DMS79 (cell line): ENCODE measurements at regions not wholly inside any gene's neighbourhood (a gene's known extent, or its start where the extent isn't known, plus 50 kb on each side); places are given as distances from the start of the nearest gene placed in this dataset.
A peak's percentile ranks its signal among the peaks of the same experiment; 100 is the strongest.
"Not testable (repeated sequence)": the region's sequence is repeated elsewhere in the genome, so short reads cannot be mapped to it uniquely, and the experiment has no call there.

Experiments
- DNase-seq: peaks from one replicate; lab custom pipeline; 2025; lab: John Stamatoyannopoulos, UW

DNA sequence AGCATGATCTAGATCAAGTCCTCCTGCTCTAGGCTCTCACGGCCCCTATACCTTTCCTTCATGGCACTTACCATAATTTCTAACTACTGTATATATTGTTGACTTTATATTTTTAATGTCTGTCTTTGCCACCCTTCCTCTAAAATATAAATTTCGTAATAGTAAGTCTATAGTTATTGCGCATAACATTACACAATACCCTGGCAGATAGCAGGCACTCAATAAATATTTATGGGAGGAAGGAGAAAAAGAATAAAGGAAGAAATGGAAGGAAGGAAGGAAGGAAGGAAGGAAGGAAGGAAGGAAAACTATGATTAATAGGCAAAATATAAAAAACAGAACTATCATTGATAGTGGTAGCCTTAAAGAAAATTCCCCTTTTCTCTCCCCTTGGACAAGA is 190.3 kb upstream of the LMCD1 start:
- DNase-seq = no peak

DNA sequence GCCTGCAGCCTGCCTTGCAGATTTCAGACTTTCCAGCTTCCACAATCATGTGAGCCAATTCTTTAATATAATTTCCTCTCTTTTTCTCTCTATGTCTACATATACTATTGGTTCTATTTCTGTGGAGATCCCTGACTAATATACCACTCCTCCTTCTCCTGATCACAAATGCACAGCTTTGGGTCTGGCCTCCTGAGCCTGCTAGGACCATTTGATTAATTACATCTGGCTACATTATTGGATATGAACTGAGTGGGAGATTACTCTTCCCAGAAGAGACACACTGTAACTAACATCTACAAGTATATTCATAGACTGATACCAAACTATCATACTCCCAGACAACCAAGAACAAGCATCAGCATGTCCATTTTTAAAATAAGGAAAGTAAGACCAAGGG is 188.9 kb upstream of the LMCD1 start:
- DNase-seq = no peak

DNA sequence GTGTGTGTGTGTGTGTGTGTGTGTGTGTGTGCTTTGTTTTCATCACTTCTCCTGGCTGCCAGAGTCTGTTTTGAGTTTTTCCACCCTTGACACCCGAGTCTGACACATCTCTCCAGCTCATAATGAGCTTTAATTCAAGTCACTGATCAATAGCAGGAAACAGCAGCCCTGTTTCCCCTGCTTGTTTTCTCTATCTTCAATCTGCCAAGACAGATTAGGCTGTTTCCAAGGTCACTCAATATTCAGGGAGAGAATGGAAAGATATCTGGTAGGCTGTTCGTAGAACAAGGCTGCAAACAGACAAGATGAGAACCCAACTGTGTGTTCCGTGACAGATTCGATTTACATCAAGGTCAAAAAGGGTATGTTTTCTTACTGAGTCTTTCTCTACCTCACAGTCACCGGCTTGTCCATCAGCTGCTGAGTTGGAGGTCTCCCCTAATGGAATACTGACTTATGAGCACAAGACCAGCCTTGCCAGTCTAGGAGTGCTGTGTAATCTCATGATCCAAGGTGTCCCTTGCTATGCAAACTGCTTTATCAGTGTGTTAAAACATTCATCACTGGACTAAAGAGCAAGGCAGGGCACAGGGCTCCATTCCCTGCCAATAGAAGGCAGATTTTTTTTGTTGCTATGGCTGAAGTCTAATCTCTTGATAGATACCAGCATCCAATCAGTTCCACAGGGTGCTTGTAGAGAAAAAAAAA is 187.9 kb upstream of the LMCD1 start:
- no peak for DNase-seq

DNA sequence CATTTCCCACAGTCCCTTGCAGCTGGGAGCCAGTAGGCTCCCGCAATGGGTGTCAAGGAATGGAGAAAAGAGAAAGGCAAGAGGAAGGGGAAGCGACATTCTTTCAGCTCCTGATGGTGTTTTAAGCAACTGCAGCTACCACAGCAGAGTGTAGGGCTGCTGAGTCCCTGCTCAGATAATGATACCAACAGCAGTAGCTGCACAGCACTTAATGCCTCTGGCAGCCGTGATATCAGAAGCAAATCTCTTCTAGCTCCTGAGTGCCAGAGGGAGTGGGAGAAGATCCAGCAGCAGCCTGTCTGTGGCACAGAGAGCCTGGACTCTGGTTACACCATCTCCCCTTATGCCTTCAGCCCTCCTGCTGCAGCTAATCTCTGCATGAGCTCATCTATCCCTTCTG is 186.1 kb upstream of the LMCD1 start:
- not testable (repeated sequence) for DNase-seq

DNA sequence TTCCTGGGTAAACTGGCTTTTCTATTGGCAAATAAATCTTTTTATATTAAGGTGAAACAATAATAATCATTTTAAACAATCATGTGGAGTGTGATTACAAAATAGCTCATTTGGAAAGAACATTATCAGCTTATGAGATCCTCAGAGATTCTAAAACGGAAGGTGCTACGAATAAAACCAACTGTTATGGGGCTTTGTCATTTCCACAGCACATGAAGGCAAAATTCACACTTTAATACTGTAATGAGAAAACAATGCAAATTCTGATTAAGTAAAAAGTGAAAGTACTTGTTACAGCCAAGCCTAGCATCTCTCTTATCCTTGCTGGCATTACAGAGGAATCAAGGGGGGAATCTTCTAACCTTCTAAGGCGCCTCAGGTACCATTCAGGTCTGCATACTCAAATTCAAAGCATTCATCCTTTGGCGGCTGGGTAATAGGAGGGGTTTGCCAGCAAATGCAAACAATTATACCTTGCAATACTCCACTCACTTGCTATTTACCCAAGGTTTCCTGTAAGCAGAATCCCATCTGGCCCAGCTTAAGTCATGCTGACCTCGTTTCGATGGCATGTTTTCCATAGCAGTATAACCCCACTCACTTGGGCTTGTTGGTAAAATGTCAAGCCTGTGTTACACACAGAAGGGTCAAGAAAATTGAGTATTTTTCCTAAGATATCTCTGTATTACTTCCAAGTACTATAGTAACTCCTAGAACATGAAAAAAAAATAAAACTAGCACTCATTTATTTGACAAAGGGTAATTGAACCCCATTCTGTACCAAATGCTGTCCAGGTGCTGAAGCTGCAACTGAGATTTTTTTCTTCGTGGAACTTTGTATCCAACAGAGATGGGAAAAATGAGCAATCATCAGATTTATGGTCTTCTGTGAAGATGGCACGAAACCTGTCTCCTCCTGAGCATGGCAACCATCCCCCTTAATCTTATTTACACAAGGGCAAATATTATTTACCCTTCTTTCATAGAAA is 183.7 kb upstream of the LMCD1 start:
- no peak for DNase-seq

DNA sequence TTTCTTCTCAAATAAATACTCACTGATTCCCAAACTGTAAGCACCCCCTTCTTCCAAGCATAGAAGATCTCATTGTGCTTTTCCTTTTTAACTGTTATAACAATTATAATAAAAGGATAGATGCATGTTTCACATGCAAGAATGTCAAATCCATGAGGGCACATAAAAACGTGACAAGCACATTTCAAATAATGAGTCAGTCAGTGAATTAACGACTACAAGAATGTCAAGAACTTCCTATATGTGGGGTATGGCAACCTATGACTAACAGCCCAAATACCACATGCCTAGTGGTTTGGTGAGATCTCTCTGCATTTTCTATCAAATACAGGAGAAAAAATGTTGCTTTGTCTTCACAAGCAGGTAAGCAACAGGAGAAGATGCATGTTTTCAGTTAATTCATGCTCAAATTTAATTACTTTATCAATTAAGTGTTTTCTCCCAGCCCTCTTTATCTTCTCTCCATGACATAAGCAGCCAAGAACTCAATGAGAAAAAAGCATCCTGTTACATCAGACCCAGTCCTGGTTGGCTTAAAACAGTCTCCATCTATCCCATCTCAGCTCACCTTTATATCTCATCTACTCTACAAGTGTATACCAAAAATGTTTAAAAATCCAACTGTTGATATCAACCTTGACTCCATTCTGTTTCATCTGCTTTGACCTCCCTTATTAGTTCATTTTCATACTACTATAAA is 181.5 kb upstream of the LMCD1 start:
- DNase-seq = no peak

DNA sequence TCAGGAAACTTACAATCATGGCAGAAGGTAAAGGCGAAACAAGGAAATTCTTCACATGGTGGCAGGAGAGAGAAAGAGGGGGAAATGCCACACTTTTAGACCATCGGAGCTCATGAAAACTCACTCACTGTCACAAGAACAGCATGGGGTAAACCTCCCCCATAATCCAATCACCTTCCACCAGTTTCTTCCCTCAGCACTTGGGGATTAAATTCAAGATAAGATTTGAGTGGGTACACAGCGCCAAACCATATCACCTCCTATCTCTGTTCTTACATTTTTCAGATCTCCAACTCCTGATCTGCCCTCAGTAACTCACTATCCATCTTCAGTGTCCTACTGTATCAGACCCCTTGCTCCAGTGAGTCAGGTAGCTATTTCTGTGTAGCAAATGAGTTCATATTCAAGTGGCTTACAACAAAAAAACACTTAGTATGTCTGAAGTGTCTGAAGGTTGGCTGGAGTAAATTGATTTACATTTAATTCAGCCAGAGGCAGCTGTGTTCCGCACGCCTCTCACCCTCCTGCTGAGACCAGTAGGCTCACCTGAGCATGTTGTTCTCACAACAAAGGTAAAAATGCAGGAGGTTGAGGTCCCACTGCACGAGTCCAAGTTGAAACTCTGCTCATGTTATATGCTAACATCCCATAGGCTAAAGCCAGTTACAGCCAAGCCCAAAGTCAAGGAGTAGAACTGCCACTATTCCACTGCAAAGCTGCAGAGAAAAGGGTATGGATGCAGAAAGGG is 180.7 kb upstream of the LMCD1 start:
- peak; percentile 55 for DNase-seq

DNA sequence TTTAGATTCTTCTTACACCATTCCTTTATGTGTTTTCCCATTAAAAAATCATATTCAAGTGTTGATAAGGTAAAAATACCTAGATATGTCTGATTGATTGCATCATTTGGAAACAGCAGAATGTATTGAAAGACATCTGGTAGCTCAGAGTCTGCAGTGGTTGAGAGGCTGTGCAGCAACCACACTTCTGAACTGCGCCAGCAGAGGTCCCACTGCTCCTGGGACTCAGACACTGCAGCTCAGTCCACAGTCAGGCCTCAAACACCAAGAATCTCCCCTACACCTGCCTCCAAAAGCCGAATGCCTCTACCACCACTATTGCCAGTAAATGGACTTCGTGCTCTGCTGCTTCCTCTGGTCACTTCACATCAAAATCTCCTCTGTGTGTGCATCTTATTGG is 176.9 kb upstream of the LMCD1 start:
- DNase-seq = no peak

DNA sequence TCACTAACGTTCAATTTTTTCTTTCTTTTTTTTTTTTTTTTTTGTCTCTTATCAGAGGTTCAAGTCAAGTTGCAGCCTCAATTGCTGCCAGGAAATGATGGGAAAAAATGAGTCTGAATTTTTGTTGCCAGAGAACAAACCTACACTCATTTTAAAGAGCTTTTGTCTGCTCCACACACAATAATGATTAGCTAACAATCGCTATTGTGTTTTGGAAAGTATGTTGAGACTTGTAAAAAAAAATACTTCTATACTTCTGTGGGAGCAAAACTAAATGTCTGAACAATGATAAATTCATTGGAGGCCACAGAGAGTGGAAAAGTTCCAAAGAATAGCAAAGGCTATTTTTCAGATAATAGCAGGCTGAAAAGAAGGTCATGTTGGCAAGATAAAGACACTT is 176.3 kb upstream of the LMCD1 start:
- no peak for DNase-seq

DNA sequence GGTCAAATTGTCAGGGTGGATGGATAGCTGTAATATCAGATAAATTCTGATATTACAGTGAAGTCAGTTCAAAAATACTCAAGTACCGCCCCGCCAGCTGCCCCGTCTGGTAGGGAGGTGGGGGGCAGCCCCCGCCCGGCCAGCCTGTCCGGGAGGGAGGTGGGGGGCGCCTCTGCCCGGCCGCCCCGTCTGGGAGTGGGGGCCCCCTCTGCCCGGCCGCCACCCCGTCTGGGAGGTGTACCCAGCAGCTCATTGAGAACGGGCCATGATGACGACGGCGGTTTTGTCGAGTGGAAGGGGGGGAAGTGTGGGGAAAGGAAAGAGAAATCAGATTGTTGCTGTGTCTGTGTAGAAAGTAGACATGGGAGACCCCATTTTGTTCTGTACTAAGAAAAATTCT is 175.8 kb upstream of the LMCD1 start:
- not testable (repeated sequence) for DNase-seq

DNA sequence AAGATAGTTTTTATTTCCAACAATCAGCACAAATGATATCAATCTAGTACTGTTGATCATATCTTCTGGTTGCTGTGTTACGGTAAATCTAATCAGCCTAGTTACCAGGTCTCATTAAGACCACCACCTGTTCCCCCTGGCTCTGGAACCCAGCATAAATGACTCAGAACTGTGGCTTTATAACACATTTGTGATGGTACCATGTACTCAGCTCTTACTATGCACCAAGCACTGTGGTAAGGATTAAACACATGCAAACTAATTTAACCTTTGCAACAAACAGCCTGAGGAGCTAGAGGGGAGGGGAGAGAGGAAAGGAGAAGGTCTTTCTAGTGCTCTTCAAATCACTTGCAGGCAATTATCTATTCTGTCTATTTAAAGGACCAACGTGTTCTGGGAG is 173.9 kb upstream of the LMCD1 start:
- peak; percentile 37 for DNase-seq

DNA sequence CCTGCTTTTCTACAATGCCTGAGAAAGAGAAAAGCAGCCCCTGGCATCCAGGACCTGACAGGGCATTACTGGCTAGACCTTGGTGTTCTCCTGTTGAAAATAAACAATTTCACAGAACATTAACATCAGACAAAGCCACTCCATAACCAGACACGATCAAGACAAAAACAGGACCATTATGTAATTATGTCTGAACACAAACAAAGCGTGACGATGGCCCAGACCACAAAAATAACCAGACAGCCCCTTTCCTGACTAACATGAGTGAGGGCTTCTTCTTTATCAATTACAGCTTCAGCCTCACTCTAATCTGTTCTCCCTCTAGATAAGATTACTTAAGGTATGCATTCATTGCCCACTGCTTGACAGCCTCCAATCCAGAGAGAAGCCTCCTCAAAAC is 172.7 kb upstream of the LMCD1 start:
- peak; percentile 19 for DNase-seq

DNA sequence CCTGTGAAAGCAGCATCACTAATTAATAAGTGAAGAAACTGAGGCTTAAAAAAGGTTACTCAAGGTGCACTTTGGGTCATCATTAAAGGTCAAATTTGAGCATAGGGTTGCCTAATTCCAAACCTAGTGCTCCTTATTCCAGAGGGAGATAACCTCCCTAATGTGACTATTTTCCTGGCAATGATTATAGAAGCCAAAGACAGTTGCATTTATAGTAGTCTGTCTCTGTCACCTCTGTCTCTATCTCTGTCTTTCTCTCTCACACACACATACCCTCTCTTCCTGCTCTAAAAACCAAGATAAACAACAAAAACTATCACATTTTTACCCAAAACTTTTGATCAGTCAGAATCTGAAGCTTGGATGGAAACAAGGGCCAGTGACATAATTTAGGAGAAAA is 172.0 kb upstream of the LMCD1 start:
- DNase-seq = no peak

DNA sequence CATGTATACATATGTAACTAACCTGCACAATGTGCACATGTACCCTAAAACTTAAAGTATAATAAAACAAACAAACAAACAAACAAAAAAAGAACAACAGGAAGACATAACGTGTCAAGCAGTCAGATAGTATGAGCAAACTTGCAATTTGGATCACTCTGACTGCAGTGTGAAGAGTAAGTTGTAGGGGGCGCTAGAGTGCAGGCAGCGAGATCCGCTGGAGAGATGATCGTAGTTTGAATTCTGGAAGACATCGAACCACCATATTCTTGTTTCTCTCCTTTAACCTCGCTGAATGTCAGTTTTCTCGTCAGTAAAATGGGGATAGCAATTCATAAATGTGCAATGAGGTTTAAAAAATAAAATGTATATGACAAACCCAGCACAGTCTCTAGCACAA is 165.2 kb upstream of the LMCD1 start:
- DNase-seq = no peak

DNA sequence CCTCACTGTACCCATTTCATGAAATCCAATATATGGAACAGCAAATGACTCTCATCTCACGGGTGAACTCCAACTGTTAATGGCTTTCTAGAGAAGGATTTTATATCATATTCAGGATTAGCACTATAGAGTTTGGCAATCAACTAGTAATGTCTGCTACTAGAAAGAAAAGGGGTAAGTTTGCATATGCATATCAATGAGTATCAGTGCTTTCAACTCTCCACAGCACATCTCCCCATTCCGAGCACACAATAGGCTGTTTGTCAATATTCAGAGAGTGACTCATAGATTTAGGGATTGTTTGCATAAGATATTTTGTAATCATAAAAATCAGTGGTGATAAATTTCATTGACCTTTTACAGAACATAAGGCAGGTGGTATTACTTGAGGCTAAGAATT is 163.2 kb upstream of the LMCD1 start:
- DNase-seq = no peak

DNA sequence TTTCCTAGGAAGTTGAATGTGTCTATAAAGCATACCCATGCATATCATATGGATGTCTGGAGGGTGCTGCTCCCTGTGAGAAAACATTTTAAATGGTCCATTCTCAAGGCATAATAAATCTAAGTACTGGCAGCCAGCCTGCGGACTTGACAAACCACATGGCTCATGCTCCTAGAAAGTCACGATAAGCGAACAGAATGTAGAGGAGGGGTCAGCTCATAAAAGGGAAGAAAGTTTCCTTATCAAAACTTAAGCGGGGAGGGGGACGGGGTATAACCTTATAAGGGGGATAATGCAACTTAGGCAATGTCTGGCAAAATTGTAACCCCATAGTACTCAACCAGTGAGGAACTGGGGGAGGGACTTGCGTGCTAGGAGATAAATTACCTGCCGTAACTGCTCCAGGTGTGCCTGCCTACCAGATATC is 159.8 kb upstream of the LMCD1 start:
- no peak for DNase-seq

DNA sequence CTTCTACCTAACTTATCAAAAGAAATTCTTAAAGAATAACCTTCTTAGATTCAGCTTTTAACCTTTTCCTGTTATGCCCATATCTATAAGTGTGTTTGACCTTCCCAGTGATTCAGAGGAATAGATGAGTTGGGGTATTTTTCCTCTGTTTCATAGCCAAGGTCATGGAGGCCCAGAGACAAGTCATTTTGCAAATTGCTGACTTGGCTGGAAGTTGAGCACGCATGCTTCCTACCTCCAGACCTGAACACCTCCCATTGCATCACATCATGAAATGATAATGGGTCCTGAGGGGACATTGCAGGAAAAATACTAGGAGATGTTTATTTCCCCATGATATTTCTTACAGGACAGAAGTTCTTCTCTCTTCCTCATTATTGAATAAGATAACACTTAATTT is 158.6 kb upstream of the LMCD1 start:
- DNase-seq = no peak

DNA sequence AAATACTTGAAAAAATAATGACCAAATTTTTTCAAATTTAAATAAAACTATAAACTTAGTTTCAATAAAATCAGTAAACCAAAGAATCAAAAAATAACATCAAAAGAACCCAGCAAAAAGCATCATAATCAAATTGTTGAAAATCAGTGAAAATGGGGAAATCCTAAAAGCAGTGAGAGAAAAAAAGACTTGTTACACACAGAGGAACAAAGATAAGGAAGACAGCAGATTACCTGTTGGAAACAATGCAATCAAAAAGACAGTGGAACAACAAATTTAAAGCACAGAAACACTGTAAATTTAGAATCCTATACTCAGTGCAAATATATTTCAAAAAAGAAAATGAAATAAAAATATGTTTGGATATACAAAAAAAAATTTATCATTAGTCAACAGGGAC is 156.2 kb upstream of the LMCD1 start:
- no peak for DNase-seq

DNA sequence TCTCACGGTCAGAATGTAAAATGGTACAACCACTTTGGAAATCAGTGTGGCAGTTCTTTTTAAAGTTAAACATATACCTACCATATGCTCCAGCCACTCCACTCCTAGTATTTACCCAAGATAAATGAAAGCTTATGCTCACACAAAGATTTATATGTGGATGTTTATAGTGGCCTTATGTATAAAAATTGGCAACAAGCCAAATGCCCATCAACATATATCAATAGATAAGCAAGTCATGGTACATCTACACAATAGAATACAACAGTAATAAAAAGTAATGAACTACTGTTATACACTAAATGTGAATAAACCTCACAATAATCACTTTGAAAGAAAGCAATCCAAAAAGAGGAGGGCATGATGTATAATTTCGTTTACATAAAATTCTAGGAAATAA is 153.5 kb upstream of the LMCD1 start:
- DNase-seq = no peak

DNA sequence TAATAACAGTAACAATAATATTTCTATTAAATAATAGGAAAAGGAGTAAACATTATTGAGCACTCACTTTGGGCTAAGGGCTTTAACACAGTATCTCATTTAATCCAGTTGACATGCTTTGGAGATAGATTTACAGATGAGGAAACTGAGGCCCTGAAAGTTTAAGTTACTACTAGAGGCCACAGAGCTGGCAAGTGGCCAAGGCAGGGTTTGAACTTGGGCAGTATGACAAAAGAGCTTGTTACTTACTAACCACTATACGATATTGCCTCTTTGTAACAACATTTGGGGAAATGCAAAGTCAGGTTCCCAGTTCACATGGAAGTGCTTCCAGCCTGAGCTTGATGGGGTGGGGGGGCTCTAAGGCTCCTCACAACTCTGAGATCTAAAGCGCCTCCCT is 149.1 kb upstream of the LMCD1 start:
- DNase-seq = no peak

DNA sequence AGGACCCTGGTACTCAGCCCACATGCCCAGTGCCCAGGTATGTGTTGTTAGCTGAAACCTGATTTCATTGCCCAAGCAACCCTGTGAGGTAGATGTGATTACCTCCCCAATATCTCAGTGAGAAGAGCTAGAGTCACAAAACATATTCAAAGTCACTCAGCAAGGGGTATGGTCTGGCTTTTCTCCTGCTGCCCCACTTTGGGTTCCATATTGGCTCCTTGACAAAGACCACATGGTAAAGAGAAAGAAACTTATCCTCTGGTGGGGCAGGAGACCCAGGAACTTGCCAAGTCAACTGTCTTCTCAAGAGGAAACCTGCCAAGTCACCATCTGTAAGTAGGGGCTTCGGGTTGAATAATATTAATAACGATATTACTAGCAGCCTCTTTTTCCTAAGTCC is 148.3 kb upstream of the LMCD1 start:
- no peak for DNase-seq

DNA sequence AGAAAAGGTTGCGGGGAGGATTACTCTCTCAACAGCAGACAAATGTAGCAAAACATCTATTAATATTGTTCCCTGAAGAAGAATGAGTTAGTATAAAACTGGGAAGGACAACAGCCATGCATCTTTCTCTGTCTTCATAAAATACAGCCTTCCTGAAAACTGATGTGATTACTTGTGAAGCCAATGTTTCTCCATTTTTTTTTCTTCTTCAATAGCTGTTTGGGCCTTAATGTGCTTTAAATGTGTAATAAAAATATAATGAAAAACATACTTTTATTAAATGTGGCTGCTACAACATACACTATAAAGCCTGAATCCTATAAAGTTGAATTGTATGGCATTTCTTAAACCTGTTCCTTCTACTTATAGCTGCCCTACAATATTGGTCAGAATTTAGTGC is 146.3 kb upstream of the LMCD1 start:
- no peak for DNase-seq
